ENCODE measurements at regions not wholly inside any gene's neighbourhood (a gene's known extent, or its start where the extent isn't known, plus 50 kb on each side); places are given as distances from the start of the nearest gene placed in this dataset.
A peak's percentile ranks its signal among the peaks of the same experiment; 100 is the strongest.
"Not testable (repeated sequence)": the region's sequence is repeated elsewhere in the genome, so short reads cannot be mapped to it uniquely, and the experiment has no call there.

- peak; percentile 37 for DNase-seq (ENCODE audit: low spot score)
Measured at GRCh38 chr2:224111576-224111975, 72.5 kb upstream of the SERPINE2 start.

- no peak for DNase-seq (ENCODE audit: low spot score)
Measured at GRCh38 chr2:224110811-224111210, 71.7 kb upstream of the SERPINE2 start.

- no peak for DNase-seq (ENCODE audit: low spot score)
Measured at GRCh38 chr2:224109751-224110150, 70.7 kb upstream of the SERPINE2 start.

GRCh38 chr2:224106794-224107193, 67.7 kb upstream of the SERPINE2 start:
- no peak for DNase-seq (ENCODE audit: low spot score)

GRCh38 chr2:224104668-224105386, 65.7 kb upstream of the SERPINE2 start:
- no peak for DNase-seq (ENCODE audit: low spot score)

- DNase-seq (ENCODE audit: low spot score), result no peak
Measured at GRCh38 chr2:224103651-224104050, 64.6 kb upstream of the SERPINE2 start.

GRCh38 chr2:224102991-224103390, 63.9 kb upstream of the SERPINE2 start:
- no peak for DNase-seq (ENCODE audit: low spot score)

- DNase-seq (ENCODE audit: low spot score), result peak; percentile 90
Measured at GRCh38 chr2:224101820-224102630, 62.9 kb upstream of the SERPINE2 start.

GRCh38 chr2:224099861-224100643, 61.0 kb upstream of the SERPINE2 start:
- no peak for DNase-seq (ENCODE audit: low spot score)

- no peak for DNase-seq (ENCODE audit: low spot score)
Measured at GRCh38 chr2:224098481-224099230, 59.6 kb upstream of the SERPINE2 start.

GRCh38 chr2:224094413-224094812, 55.3 kb upstream of the SERPINE2 start:
- DNase-seq (ENCODE audit: low spot score), result no peak

- not testable (repeated sequence) for DNase-seq (ENCODE audit: low spot score)
Measured at GRCh38 chr2:224091671-224092070, 52.6 kb upstream of the SERPINE2 start.

GRCh38 chr2:224089606-224090005, 50.5 kb upstream of the SERPINE2 start:
- not testable (repeated sequence) for DNase-seq (ENCODE audit: low spot score)

Data from AG08395 (cell line).